HepG2 (cell line): ENCODE measurements at regions not wholly inside any gene's neighbourhood (a gene's known extent, or its start where the extent isn't known, plus 50 kb on each side); places are given as distances from the start of the nearest gene placed in this dataset.

Experiments
- ARID2 ChIP-seq: sonication (generic); formaldehyde crosslinking; IDR thresholded peaks from 2 replicates; pipeline ENCODE4 v1.8.1; 2022; ENCODE audit warnings: mild to moderate bottlenecking, missing genetic modification reagents, borderline replicate concordance
- DNMT3B ChIP-seq: conservative IDR thresholded peaks from 2 replicates; pipeline ENCODE4 v1.6.1; 2016; ENCODE audit warnings: missing biosample characterization, control low read depth
- DPF2 ChIP-seq: sonication (generic); formaldehyde crosslinking; IDR thresholded peaks from 2 replicates; pipeline ENCODE4 v1.4.0; 2020; ENCODE audit warnings: mild to moderate bottlenecking, low read depth, missing genetic modification reagents, borderline replicate concordance
- DZIP1 ChIP-seq: sonication (generic); formaldehyde crosslinking; IDR thresholded peaks from 2 replicates; pipeline ENCODE4 v1.5.0; 2020; ENCODE audit warnings: mild to moderate bottlenecking, missing genetic modification reagents
- FOXO1 ChIP-seq: sonication (generic); formaldehyde crosslinking; IDR thresholded peaks from 2 replicates; pipeline ENCODE4 v1.4.0; 2020; ENCODE audit warnings: missing genetic modification reagents
- HNRNPLL ChIP-seq: fragments of 200-400 bp; formaldehyde crosslinking; IDR thresholded peaks from 2 replicates; pipeline ENCODE4 v1.6.1; 2017; ENCODE audit warnings: mild to moderate bottlenecking, low read depth, low read length; ENCODE audit not compliant: poor library complexity, severe bottlenecking
- NR2F6 ChIP-seq, 2 experiments: IDR thresholded peaks; 2 replicates each; pipeline ENCODE4 v1.6.1; 2016; ENCODE audit warnings: antibody characterized with exemption in 1 of 2, mild to moderate bottlenecking in 1 of 2
- REST ChIP-seq, 2 experiments: IDR thresholded peaks; 2 replicates each; pipeline ENCODE4 v1.6.1; 2011 to 2012; ENCODE audit warnings: low read length in 2 of 2, borderline replicate concordance in 1 of 2, low read depth in 1 of 2, mild to moderate bottlenecking in 1 of 2, moderate library complexity in 1 of 2
- SAP130 ChIP-seq: IDR thresholded peaks from 2 replicates; pipeline ENCODE4 v1.6.1; 2016; ENCODE audit warnings: low read depth
- SIX4 ChIP-seq: sonication (generic); formaldehyde crosslinking; IDR thresholded peaks from 2 replicates; pipeline ENCODE4 v1.4.0; 2020; ENCODE audit warnings: missing genetic modification reagents
- SMAD3 ChIP-seq: sonication (generic); formaldehyde crosslinking; IDR thresholded peaks from 2 replicates; pipeline ENCODE4 v1.4.0; 2020; ENCODE audit warnings: missing genetic modification reagents
- ZMYM3 ChIP-seq: sonication (generic); formaldehyde crosslinking; IDR thresholded peaks from 2 replicates; pipeline ENCODE4 v1.5.1; 2020; ENCODE audit warnings: mild to moderate bottlenecking, missing genetic modification reagents
- ZNF124 ChIP-seq: sonication (generic); formaldehyde crosslinking; IDR thresholded peaks from 2 replicates; pipeline ENCODE4 v1.4.0; 2020; ENCODE audit warnings: missing genetic modification reagents
- ZNF160 ChIP-seq: sonication (generic); formaldehyde crosslinking; IDR thresholded peaks from 2 replicates; pipeline ENCODE4 v1.8.0; 2022; ENCODE audit warnings: mild to moderate bottlenecking, inconsistent platforms, missing genetic modification reagents
- ZNF670 ChIP-seq: sonication (generic); formaldehyde crosslinking; IDR thresholded peaks from 2 replicates; pipeline ENCODE4 v1.8.0; 2022; ENCODE audit warnings: mild to moderate bottlenecking, missing genetic modification reagents, borderline replicate concordance

GRCh38 chr7:36084485-36085091 lies 68.5 kb upstream of the EEPD1 start (continued):
- TF ChIP-seq ZMYM3 (0 out of 2 replicates have a peak, but pooled peaks have one; percentile 25), ZNF670 (CRISPR knock-in tag) (0 out of 2 replicates have a peak, but pooled peaks have one; percentile 35), SIX4 (CRISPR knock-in tag) (no peak), DZIP1 (no peak), NR2F6 (IDR thresholded peaks at IDR 0.05) (no peak), NR2F6 (CRISPR knock-in tag; IDR thresholded peaks at IDR 0.05) (0 out of 2 replicates have a peak, but pooled peaks have one; percentile 21), FOXO1 (CRISPR knock-in tag) (peak; percentile 35; the same call in 1 of the 2 replicates), DNMT3B (CRISPR knock-in tag) (no peak), ZNF160 (CRISPR knock-in tag) (no peak), ZNF124 (CRISPR knock-in tag) (no peak), REST (IDR thresholded peaks at IDR 0.05; ENCODE audit: borderline replicate concordance in 1 of 2, low read depth in 1 of 2, low read length in 2 of 2) (no peak), DPF2 (no peak), HNRNPLL (no peak), ARID2 (CRISPR knock-in tag) (peak; percentile 74; the same call in 1 of the 2 replicates), SMAD3 (CRISPR knock-in tag) (0 out of 2 replicates have a peak, but pooled peaks have one; percentile 51), SAP130 (CRISPR knock-in tag) (peak; percentile 72)
- TF ChIP-seq, all 625 proteins: peak for 149
